ENCODE measurements at regions not wholly inside any gene's neighbourhood (a gene's known extent, or its start where the extent isn't known, plus 50 kb on each side); places are given as distances from the start of the nearest gene placed in this dataset.

GRCh38 chr11:60647087-60647486 is 52.3 kb upstream of the MS4A8 start:
- CTCF ChIA-PET = no interaction called here
- ATAC-seq (replicated peaks in 1 of 4) (no peak), DNase-seq (no peak)
- H3K27me3 Mint-ChIP-seq = peaks cover 4 to 5% of the 10 kb centered on the region in 2 donors
- Histone ChIP-seq H3K27ac (ENCODE audit: low read length) (no peak overlapping the region), H3K27me3 (replicated peaks in 1 of 2; ENCODE audit: control insufficient read depth in 2 of 2, extremely low read depth in 1 of 2, insufficient read depth in 2 of 2, low read length in 1 of 2) (peaks cover 0 to 10% of the 10 kb centered on the region in 2 experiments), H3K36me3 (ENCODE audit: control insufficient read depth in 2 of 2, extremely low read depth in 1 of 2, insufficient read depth in 1 of 2, low read length in 1 of 2) (no peaks in the 10 kb centered on the region), H3K4me3 (ENCODE audit: control insufficient read depth in 1 of 2, extremely low read depth in 1 of 2, low read length in 1 of 2) (no peak overlapping the region), H3K4me1 (ENCODE audit: control insufficient read depth in 1 of 2, extremely low read depth in 1 of 2, insufficient read depth in 2 of 2, low read length in 2 of 2) (no peaks in the 10 kb centered on the region), H3K9me3 (no peaks in the 10 kb centered on the region)
- H3K9me3 Mint-ChIP-seq = peaks cover 2 to 18% (median 13%) of the 10 kb centered on the region in 3 donors
- no peak overlapping the region for H3K4me3 Mint-ChIP-seq
- POLR2A ChIA-PET = no interaction called here
- WGBS (ENCODE audit: insufficient coverage) = 89% methylated on average over 17 of the region's 28 CpGs
- no peak overlapping the region for H3K27ac Mint-ChIP-seq
- no peaks in the 10 kb centered on the region for H3K4me1 Mint-ChIP-seq
- no peaks in the 10 kb centered on the region for H3K36me3 Mint-ChIP-seq

Measured in T-cell (primary cell).